H1 (cell line): ENCODE measurements at regions not wholly inside any gene's neighbourhood (a gene's known extent, or its start where the extent isn't known, plus 50 kb on each side); places are given as distances from the start of the nearest gene placed in this dataset.

Experiments used
- CTCF ChIA-PET: fragments of 300-600 bp; sonication (Branson Sonifier 250); formaldehyde crosslinking; loops from one replicate; lab custom pipeline; 2021; ENCODE audit not compliant: partially characterized antibody; lab: Charles Lee
- POLR2A ChIA-PET: fragments of 300-600 bp; sonication (Branson Sonifier 250); formaldehyde crosslinking; loops from one replicate; lab custom pipeline; 2021; ENCODE audit warnings: inconsistent platforms; ENCODE audit not compliant: partially characterized antibody; lab: Charles Lee
- DNase-seq, 2 experiments: peaks; one replicate each; pipeline versions ENCODE4 v3.0.0 to v3.0.0-alpha.2; 2010 to 2022; ENCODE audit warnings: low spot score in 2 of 2, low read depth in 1 of 2, mixed read lengths in 1 of 2
- FAIRE-seq: peaks from 2 replicates; lab custom pipeline; 2011; peaks lifted over from hg19 to GRCh38; lab: Jason Lieb, UNC
- H2AFZ ChIP-seq: 2 replicates; pipeline ENCODE4 v1.8.1; 2012; ENCODE audit warnings: low read length, inconsistent platforms
- H2AK5ac ChIP-seq: 2 replicates; pipeline ENCODE4 v1.6.1; 2013; ENCODE audit warnings: low read depth, low read length
- H2BK120ac ChIP-seq: replicated peaks from 2 replicates; pipeline ENCODE3; 2013; ENCODE audit warnings: low read depth, low read length, inconsistent platforms
- H2BK12ac ChIP-seq: 2 replicates; pipeline ENCODE4 v1.6.1; 2013; ENCODE audit warnings: low read depth, low read length
- H2BK15ac ChIP-seq: 2 replicates; pipeline ENCODE4 v1.6.1; 2013; ENCODE audit warnings: low read length
- H2BK20ac ChIP-seq: 2 replicates; pipeline ENCODE4 v1.6.1; 2013; ENCODE audit warnings: low read length
- H2BK5ac ChIP-seq: 2 replicates; pipeline ENCODE4 v1.6.1; 2013; ENCODE audit warnings: low read depth, low read length
- H3K14ac ChIP-seq: 2 replicates; pipeline ENCODE4 v1.6.1; 2013; ENCODE audit warnings: inconsistent platforms; ENCODE audit not compliant: insufficient read length
- H3K18ac ChIP-seq: 2 replicates; pipeline ENCODE4 v1.6.1; 2013; ENCODE audit warnings: low read length; ENCODE audit errors: extremely low read depth
- H3K23ac ChIP-seq: 2 replicates; pipeline ENCODE4 v1.6.1; 2013; ENCODE audit warnings: inconsistent platforms; ENCODE audit not compliant: insufficient read length
- H3K23me2 ChIP-seq: 2 replicates; pipeline ENCODE4 v1.6.1; 2013; ENCODE audit warnings: low read depth, low read length
- H3K27ac ChIP-seq: 2 replicates; pipeline ENCODE4 v1.6.1; 2011; ENCODE audit warnings: low read depth, low read length, inconsistent platforms
- H3K27me3 ChIP-seq, 4 experiments: replicated peaks in 1 of 4; 1 replicate in 1 of 4; 2 replicates in 3 of 4; pipeline versions ENCODE4 v1.6.1 to v1.8.1; 2011 to 2013; ENCODE audit warnings: low read length in 3 of 4, mild to moderate bottlenecking in 3 of 4, inconsistent platforms in 2 of 4, mixed read lengths in 2 of 4, moderate library complexity in 1 of 4; ENCODE audit not compliant: control insufficient read depth in 3 of 4, insufficient read depth in 3 of 4; ENCODE audit errors: extremely low read depth in 1 of 4
- H3K36me3 ChIP-seq, 4 experiments: 2 replicates each; pipeline versions ENCODE4 v1.6.1 to v1.8.1; 2011 to 2013; ENCODE audit warnings: mild to moderate bottlenecking in 4 of 4, low read length in 3 of 4, moderate library complexity in 2 of 4, control low read depth in 1 of 4, inconsistent platforms in 1 of 4; ENCODE audit not compliant: insufficient read depth in 4 of 4, control insufficient read depth in 2 of 4
- H3K4ac ChIP-seq: replicated peaks from 2 replicates; pipeline ENCODE3; 2013; ENCODE audit warnings: low read length, low read depth, mixed read lengths, inconsistent platforms; ENCODE audit not compliant: insufficient read length
- H3K4me1 ChIP-seq, 4 experiments: replicated peaks in 1 of 4; 1 replicate in 1 of 4; 2 replicates in 3 of 4; pipeline versions ENCODE4 v1.6.1 to v1.8.1; 2011 to 2013; ENCODE audit warnings: low read length in 3 of 4, inconsistent platforms in 2 of 4, mixed read lengths in 1 of 4; ENCODE audit not compliant: insufficient read depth in 4 of 4, control insufficient read depth in 3 of 4
- H3K4me2 ChIP-seq, 2 experiments: 2 replicates each; pipeline versions ENCODE4 v1.6.1 to v1.8.1; 2011 to 2013; ENCODE audit warnings: low read depth in 2 of 2, low read length in 2 of 2, control low read depth in 1 of 2, inconsistent platforms in 1 of 2, mild to moderate bottlenecking in 1 of 2; ENCODE audit not compliant: insufficient read depth in 1 of 2
- H3K4me3 ChIP-seq, 4 experiments: fragments of 200-600, 300-600 bp in 1 of 4; sonication (generic), shearing (Covaris generic), sonication (Bioruptor Twin) in 1 of 4; 2 replicates each; pipeline versions ENCODE4 v1.5.1 to v1.8.1; 2011 to 2016; ENCODE audit warnings: low read length in 4 of 4, low read depth in 3 of 4, control low read depth in 2 of 4, inconsistent platforms in 2 of 4, mild to moderate bottlenecking in 2 of 4, mixed read lengths in 1 of 4, moderate library complexity in 1 of 4; ENCODE audit not compliant: insufficient read depth in 2 of 4; ENCODE audit errors: extremely low read depth in 1 of 4
- H3K56ac ChIP-seq: replicated peaks from 2 replicates; pipeline ENCODE3; 2013; ENCODE audit warnings: low read depth, mild to moderate bottlenecking, mixed read lengths, low read length, inconsistent platforms; ENCODE audit not compliant: insufficient read length
- H3K79me1 ChIP-seq: 2 replicates; pipeline ENCODE4 v1.6.1; 2013; ENCODE audit warnings: low read depth, low read length, control low read depth
- H3K79me2 ChIP-seq, 2 experiments: 2 replicates each; pipeline versions ENCODE4 v1.6.1 to v1.8.1; 2012 to 2013; ENCODE audit warnings: low read length in 2 of 2, mild to moderate bottlenecking in 2 of 2, inconsistent platforms in 1 of 2; ENCODE audit not compliant: insufficient read depth in 2 of 2, control insufficient read depth in 1 of 2
- H3K9ac ChIP-seq, 4 experiments: replicated peaks in 1 of 4; 1 replicate in 1 of 4; 2 replicates in 3 of 4; pipeline versions ENCODE4 v1.6.1 to v1.8.1; 2011 to 2013; ENCODE audit warnings: low read depth in 3 of 4, low read length in 3 of 4, control low read depth in 2 of 4, mild to moderate bottlenecking in 2 of 4, moderate library complexity in 2 of 4, inconsistent platforms in 1 of 4; ENCODE audit errors: extremely low read depth in 1 of 4
- H3K9me3 ChIP-seq, 2 experiments: 2 replicates each; pipeline versions ENCODE4 v1.6.1 to v1.8.1; 2012 to 2013; ENCODE audit warnings: mild to moderate bottlenecking in 2 of 2, moderate library complexity in 2 of 2, control low read depth in 1 of 2, inconsistent platforms in 1 of 2, low read depth in 1 of 2, low read length in 1 of 2, mixed read lengths in 1 of 2; ENCODE audit not compliant: insufficient read depth in 2 of 2
- H4K20me1 ChIP-seq, 2 experiments: replicated peaks in 1 of 2; 2 replicates each; pipeline versions ENCODE3 to v1.8.1; 2011 to 2013; ENCODE audit warnings: inconsistent platforms in 2 of 2, low read length in 2 of 2, mild to moderate bottlenecking in 1 of 2; ENCODE audit not compliant: insufficient read depth in 2 of 2, control insufficient read depth in 1 of 2
- H4K5ac ChIP-seq: 2 replicates; pipeline ENCODE4 v1.6.1; 2013; ENCODE audit warnings: low read length, low read depth, mixed read lengths, inconsistent platforms; ENCODE audit not compliant: insufficient read length
- H4K8ac ChIP-seq: 2 replicates; pipeline ENCODE4 v1.8.0; 2013; ENCODE audit warnings: mild to moderate bottlenecking, moderate library complexity, low read length, inconsistent platforms; ENCODE audit not compliant: insufficient read depth; ENCODE audit errors: extremely low read depth
- H4K91ac ChIP-seq: replicated peaks from 2 replicates; pipeline ENCODE3; 2013; ENCODE audit warnings: low read length, mixed read lengths, inconsistent platforms; ENCODE audit not compliant: insufficient read length
- BACH1 ChIP-seq: IDR thresholded peaks from 2 replicates; pipeline ENCODE4 v1.6.1; 2012; ENCODE audit warnings: low read length, improper control_type of control experiment
- CBX5 ChIP-seq: fragments of 300-800, 300-1000 bp; sonication (generic); IDR thresholded peaks from 2 replicates; pipeline ENCODE4 v1.7.1; 2016; ENCODE audit warnings: antibody characterized with exemption, low read length, low read depth
- EGR1 ChIP-seq: IDR thresholded peaks from 2 replicates; pipeline ENCODE4 v1.6.1; 2011; ENCODE audit warnings: low read depth, low read length, borderline replicate concordance
- EZH2 ChIP-seq: fragments of 200-600 bp; sonication (generic); IDR thresholded peaks from 2 replicates; pipeline ENCODE4 v1.7.1; 2012; ENCODE audit warnings: low read depth, mild to moderate bottlenecking, moderate library complexity, low read length, inconsistent platforms; ENCODE audit not compliant: severe bottlenecking
- GABPA ChIP-seq: IDR thresholded peaks from 2 replicates; pipeline ENCODE4 v1.6.1; 2011; ENCODE audit warnings: mild to moderate bottlenecking, low read length, moderate library complexity, borderline replicate concordance; ENCODE audit not compliant: insufficient read depth
- MAFK ChIP-seq: IDR thresholded peaks from 2 replicates; pipeline ENCODE4 v1.6.1; 2012; ENCODE audit warnings: low read depth, mild to moderate bottlenecking, improper control_type of control experiment, low read length
- NRF1 ChIP-seq: IDR thresholded peaks from 2 replicates; pipeline ENCODE4 v1.6.1; 2011; ENCODE audit warnings: mild to moderate bottlenecking, low read depth, low read length, improper control_type of control experiment
- RNF2 ChIP-seq: fragments of 200-900, 300-1000 bp; sonication (generic); IDR thresholded peaks from 2 replicates; pipeline ENCODE4 v1.7.1; 2016; ENCODE audit warnings: borderline replicate concordance, low read depth, mild to moderate bottlenecking, antibody characterized with exemption, low read length; ENCODE audit not compliant: poor library complexity, severe bottlenecking; ENCODE audit errors: missing control alignments
- SIX5 ChIP-seq: IDR thresholded peaks from 2 replicates; pipeline ENCODE4 v1.6.1; 2011; ENCODE audit warnings: mild to moderate bottlenecking, low read depth, low read length
- SP1 ChIP-seq: IDR thresholded peaks from 2 replicates; pipeline ENCODE4 v1.6.1; 2011; ENCODE audit warnings: low read depth, low read length
- SP4 ChIP-seq: IDR thresholded peaks from 2 replicates; pipeline ENCODE4 v1.6.1; 2012; ENCODE audit warnings: low read length, inconsistent platforms
- WGBS, 2 experiments: shearing (Covaris generic) in 1 of 2; methylation state at CpG; one replicate each; pipeline versions ENCODE4 v1.1.6 to v1.1.7; 2013 to 2015; ENCODE audit warnings: low lambda C conversion rate in 2 of 2, mixed read lengths in 2 of 2, inconsistent platforms in 1 of 2, low coverage in 1 of 2, missing lambda C conversion rate in 1 of 2; ENCODE audit not compliant: insufficient replicate concordance in 2 of 2, insufficient coverage in 1 of 2, insufficient read length in 1 of 2; ENCODE audit errors: extremely low coverage in 1 of 2, missing lambda C conversion rate in 1 of 2; 5-methylcytosine and 5-hydroxymethylcytosine counted together
- TF ChIP-seq, protein P1 (sequence below): IDR thresholded peaks from 2 replicates; pipeline ENCODE4 v1.6.1; 2012; ENCODE audit warnings: low read length, inconsistent platforms
- TF ChIP-seq, protein P2 (sequence below): IDR thresholded peaks from 2 replicates; pipeline ENCODE4 v1.6.1; 2012; ENCODE audit warnings: inconsistent platforms

DNA sequence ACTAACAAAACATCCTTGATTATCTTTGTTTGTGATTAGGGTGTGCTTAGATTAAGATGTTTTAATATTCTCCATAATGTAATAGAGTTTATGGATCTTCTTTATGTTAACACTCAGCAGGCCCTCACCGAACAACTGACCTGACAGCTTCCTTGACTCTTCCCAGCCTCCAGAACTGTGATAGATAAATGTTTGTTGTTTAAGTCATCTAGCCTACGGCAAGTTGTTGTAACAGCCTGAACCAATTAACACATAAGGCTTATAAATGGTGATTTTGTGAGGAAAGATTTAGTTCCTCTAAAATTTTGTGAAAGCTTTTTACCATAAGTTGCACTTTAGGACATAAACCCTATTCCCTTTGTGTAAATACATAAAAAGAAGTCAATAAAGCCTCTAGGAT lies 156.5 kb upstream of the DCN start:
- FAIRE-seq: no peak
- Histone ChIP-seq H4K91ac (no peak overlapping the region), H2AFZ (no peak overlapping the region), H2BK5ac (no peak overlapping the region), H3K4ac (no peak overlapping the region), H4K8ac (no peak overlapping the region), H3K9ac (no peak overlapping the region), H2BK20ac (no peak overlapping the region), H2BK15ac (no peak overlapping the region), H3K4me2 (no peak overlapping the region), H3K23ac (no peak overlapping the region), H2BK120ac (no peak overlapping the region), H4K20me1 (no peaks in the 10 kb centered on the region), H4K5ac (no peak overlapping the region), H3K79me1 (no peaks in the 10 kb centered on the region), H3K36me3 (no peaks in the 10 kb centered on the region), H2AK5ac (no peak overlapping the region), H3K27me3 (no peaks in the 10 kb centered on the region), H3K79me2 (no peaks in the 10 kb centered on the region), H3K56ac (no peak overlapping the region), H3K14ac (no peak overlapping the region), H3K4me1 (no peaks in the 10 kb centered on the region), H3K9me3 (no peaks in the 10 kb centered on the region), H3K23me2 (no peaks in the 10 kb centered on the region), H3K18ac (no peak overlapping the region), H3K4me3 (no peak overlapping the region), H2BK12ac (no peak overlapping the region), H3K27ac (no peak overlapping the region)
- ChIA-PET CTCF (interaction anchor here (1.0 to 1.2 kb wide), 2 partner anchors 16 to 22 kb away, joined by 3 to 4 read pairs; no protein-coding TSS in a partner anchor), POLR2A (no interaction called here)
- 93% methylated on average over 2 of the region's 2 CpGs; no CpG with 5 or more reads in 1 of the 2 experiments for WGBS, 2 experiments
- no peak for DNase-seq
- TF ChIP-seq EZH2 (no peak), BACH1 (no peak), SIX5 (no peak), RNF2 (no peak), EGR1 (no peak), NRF1 (no peak), GABPA (no peak), CBX5 (no peak), MAFK (no peak), SP4 (no peak), SP1 (no peak)
- TF ChIP-seq, protein P1, sequence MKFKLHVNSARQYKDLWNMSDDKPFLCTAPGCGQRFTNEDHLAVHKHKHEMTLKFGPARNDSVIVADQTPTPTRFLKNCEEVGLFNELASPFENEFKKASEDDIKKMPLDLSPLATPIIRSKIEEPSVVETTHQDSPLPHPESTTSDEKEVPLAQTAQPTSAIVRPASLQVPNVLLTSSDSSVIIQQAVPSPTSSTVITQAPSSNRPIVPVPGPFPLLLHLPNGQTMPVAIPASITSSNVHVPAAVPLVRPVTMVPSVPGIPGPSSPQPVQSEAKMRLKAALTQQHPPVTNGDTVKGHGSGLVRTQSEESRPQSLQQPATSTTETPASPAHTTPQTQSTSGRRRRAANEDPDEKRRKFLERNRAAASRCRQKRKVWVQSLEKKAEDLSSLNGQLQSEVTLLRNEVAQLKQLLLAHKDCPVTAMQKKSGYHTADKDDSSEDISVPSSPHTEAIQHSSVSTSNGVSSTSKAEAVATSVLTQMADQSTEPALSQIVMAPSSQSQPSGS: no peak
- TF ChIP-seq, protein P2, sequence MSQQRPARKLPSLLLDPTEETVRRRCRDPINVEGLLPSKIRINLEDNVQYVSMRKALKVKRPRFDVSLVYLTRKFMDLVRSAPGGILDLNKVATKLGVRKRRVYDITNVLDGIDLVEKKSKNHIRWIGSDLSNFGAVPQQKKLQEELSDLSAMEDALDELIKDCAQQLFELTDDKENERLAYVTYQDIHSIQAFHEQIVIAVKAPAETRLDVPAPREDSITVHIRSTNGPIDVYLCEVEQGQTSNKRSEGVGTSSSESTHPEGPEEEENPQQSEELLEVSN: no peak
